ENCODE measurements at regions not wholly inside any gene's neighbourhood (a gene's known extent, or its start where the extent isn't known, plus 50 kb on each side); places are given as distances from the start of the nearest gene placed in this dataset.

GRCh38 chr2:190783513-190784263 lies 96.9 kb upstream of the GLS start:
- DNase-seq (ENCODE audit: low spot score) = no peak

- no peak for DNase-seq (ENCODE audit: low spot score)
These were observed 95.3 kb upstream of the GLS start for GRCh38 chr2:190785334-190785733.

- DNase-seq (ENCODE audit: low spot score) = no peak
These were observed 94.0 kb upstream of the GLS start for GRCh38 chr2:190786404-190787166.

DNA sequence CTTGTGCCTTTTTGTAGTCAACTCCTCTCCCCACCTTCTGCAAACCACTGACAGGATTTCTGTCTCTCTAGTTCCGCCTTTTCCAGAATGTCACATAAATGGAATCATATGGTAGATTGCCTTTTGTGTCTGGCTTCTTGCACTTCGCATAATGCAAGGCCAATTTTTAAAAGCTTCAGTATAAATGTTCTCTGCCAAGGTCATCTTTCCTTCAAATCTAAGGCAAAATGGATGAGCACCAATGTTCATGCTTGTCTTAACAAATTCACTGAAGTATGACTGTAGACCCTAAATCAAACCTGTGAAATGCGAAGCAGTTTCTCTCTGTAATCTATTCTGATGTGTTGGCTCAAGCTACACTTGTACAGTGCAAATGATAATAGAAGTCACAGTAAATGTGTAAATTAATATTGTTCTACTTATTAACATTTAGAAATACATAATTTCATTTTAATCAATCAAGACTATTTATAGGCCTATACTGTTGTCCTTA lies 92.8 kb upstream of the GLS start:
- no peak for DNase-seq (ENCODE audit: low spot score)

DNA sequence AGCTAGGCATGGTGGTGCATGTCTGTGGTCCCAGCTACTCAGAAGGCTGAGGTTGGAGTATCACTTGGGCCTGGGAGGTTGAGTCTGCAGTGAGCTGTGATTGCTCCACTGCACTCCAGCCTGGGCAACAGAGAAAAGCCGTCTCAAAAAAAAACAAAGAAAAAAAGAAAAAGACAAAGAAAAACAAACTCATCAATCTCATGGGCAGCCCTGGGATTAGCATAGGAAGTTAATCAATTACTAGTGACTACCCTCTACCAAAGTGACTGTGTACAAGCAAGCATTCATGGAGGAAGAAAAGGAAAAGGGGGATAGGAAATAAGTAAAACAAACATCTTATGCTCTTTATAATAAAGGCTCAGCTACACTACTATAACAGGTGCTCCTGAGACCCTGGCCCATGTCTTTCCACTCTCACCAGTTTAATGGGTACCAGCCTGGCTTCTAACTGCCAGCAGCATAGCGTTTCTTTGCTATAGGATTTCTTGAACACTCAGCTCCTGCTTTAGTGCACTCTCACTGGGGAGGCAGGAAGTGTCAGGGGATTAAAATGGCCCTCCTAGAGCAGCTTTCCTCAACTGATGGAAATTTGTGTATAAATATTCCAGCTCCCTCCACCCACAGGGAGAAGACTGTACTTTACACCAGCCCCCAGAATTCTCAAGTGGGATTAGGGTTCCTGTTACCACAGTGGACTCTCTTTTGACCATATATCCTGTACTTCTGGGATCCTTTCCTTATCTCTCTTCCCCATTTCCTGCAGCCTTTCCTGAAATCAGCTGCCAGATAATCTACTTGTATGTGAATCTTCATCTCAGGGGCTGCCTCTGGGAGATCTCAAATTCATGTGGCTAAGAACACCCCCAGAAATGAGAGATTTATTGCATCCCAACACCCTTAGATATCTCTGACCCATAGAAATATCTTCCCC lies 91.3 kb upstream of the GLS start:
- no peak for DNase-seq (ENCODE audit: low spot score)

DNA sequence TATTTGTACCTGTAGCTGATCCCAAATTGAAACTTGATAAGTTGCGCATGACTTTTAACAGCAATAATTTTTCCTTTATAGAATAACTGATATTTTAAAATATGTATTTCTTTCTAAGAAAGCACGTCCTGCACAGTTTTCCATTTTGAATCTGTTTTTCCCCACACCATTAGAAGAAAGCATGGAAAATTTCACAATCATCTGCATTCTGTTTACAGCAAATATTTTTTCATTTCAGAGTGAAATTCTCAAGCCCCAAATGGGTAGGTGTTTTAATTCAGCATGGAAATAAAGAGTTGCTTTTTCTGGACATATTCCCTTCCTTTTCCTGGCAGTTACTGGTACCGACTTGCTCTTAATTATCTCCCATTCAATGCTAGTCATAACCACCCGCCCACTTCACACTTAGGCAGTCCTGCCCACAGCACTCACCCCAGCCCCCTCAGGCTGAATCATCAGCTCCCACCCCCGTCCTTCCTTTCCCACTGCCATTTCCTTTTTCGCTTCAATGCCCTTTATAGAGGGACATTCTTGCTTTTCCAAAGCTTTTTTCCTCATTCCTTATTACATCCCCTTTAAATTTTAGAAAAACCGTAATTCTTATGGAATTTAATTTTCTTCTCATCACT lies 89.2 kb upstream of the GLS start:
- no peak for DNase-seq (ENCODE audit: low spot score)

- no peak for DNase-seq (ENCODE audit: low spot score)
These were observed 88.5 kb upstream of the GLS start for GRCh38 chr2:190791976-190792575.

GRCh38 chr2:190792956-190793888 lies 87.4 kb upstream of the GLS start:
- no peak for DNase-seq (ENCODE audit: low spot score)

GRCh38 chr2:190794377-190794776 lies 86.2 kb upstream of the GLS start:
- DNase-seq (ENCODE audit: low spot score) = no peak

DNA sequence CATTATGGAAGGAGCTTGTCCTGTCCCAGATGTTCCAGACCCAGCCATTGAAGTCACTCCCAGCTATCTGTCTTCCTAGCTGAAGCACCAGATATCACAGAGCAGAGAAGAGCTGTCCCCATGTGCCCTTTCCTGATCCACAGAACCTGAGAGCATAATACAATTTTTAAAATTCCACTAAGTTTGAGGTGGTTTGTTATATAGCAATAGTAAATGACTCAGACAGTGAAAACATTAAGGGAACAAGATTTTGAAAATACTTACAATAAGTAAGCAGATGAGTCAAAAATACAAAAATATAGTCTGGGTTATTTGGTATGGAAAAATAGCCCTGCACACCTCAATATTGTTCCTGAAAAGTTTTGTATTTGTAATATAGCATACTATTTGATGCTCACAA lies 85.8 kb upstream of the GLS start:
- no peak for DNase-seq (ENCODE audit: low spot score)

- no peak for DNase-seq (ENCODE audit: low spot score)
These were observed 84.9 kb upstream of the GLS start for GRCh38 chr2:190795686-190796085.

DNA sequence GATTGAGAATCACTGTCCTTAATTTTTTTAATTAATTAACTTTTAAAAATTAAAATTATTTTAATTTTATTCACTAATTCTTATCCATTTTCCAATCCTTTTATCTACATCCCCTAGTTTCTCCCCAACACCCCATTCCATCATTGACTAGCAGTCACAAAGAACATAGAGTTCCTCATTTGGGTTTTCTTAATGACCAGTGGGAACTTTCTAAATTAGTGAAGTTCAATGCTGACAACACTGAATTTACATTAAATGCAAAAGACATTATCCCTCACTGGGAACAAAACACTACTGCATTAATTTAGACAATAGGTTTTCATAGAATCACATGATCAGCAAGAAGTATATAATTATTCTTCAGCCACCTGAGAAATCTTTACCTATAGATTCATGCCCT lies 80.6 kb upstream of the GLS start:
- DNase-seq (ENCODE audit: low spot score) = no peak

- no peak for DNase-seq (ENCODE audit: low spot score)
These were observed 80.1 kb upstream of the GLS start for GRCh38 chr2:190800528-190800927.

- no peak for DNase-seq (ENCODE audit: low spot score)
These were observed 78.5 kb upstream of the GLS start for GRCh38 chr2:190802129-190802528.

DNA sequence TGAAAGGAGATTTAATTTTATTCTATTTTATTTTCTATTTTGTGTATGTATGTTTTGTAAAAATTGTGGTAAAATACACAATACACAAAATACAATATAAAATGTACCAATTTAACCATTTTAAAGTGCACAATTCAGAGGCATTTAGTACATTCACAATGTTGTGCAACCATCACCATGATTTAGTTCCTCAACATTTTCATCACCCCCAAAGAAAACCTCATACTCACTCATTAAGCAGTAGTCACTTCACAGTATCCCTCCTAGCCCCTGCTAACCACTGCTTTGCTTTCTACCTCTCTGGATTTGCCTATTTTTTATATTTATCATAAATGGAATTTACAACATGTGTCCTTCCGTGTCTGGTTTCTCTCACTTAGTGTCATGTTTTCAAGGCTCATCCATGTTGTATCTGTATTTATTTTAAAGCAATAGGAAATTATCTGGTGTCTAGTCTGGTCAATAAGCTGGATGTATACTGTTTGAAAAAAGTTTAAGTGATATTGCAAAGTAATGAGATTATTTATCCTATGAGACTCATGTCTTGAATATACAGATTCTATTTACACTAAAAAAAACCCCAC lies 77.9 kb upstream of the GLS start:
- no peak for DNase-seq (ENCODE audit: low spot score)

- no peak for DNase-seq (ENCODE audit: low spot score)
These were observed 76.3 kb upstream of the GLS start for GRCh38 chr2:190804182-190804795.

DNA sequence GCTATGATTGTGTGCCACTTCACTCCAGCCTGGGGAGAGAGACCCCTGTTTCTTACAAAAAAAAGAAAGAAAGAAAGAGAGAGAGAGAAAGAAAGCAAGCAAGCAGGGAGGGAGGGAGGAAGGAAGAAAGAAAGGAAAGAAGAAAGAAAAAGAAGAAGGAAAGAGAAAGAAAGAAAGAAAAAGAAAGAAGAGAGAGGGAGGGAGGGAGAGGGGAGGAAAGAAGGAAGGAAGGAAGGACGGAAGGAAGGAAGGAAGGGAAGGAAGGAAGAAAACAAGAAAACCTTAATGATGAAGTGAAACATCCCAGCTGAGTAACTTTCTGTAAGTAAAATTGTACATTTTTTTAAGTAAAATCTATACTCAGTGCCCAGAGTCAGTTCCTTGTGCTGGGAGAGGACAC lies 75.5 kb upstream of the GLS start:
- DNase-seq (ENCODE audit: low spot score) = no peak

DNA sequence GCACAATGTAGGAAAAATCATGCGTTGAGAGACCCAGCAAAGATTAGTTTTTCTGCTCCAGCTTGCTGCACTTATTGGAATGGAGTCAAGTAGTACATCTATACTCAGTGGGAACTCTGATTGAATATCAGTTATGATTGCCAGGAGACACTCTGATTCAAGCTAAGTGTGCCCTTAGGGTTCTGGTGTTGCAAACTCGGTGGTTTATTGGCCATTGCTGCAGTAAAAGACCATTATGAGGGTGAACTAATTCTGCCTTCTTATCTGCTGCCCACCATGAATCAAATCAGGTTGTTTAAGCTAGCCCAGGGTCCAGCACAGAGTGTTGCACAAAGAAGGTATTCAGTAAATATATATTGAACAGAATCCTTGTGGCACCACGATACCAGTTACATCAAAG lies 74.8 kb upstream of the GLS start:
- DNase-seq (ENCODE audit: low spot score) = no peak

- DNase-seq (ENCODE audit: low spot score) = no peak
These were observed 72.7 kb upstream of the GLS start for GRCh38 chr2:190807886-190808285.
